HG03457 (cell line): ENCODE measurements at regions not wholly inside any gene's neighbourhood (a gene's known extent, or its start where the extent isn't known, plus 50 kb on each side); places are given as distances from the start of the nearest gene placed in this dataset.
"Not testable (repeated sequence)": the region's sequence is repeated elsewhere in the genome, so short reads cannot be mapped to it uniquely, and the experiment has no call there.

Source experiments
- ATAC-seq: cut with Tn5 transposase; IDR thresholded peaks from one replicate; pipeline ENCODE4 v1.9.1; 2021; ENCODE audit warnings: moderate number of reproducible peaks; ENCODE audit not compliant: unreplicated experiment

GRCh38 chr2:16415861-16416260 is 249.8 kb downstream of the CYRIA start:
- ATAC-seq, result not testable (repeated sequence)

- no peak for ATAC-seq
Observed at GRCh38 chr2:16413947-16414346, 251.7 kb downstream of the CYRIA start.

GRCh38 chr2:16413285-16413684 is 252.3 kb downstream of the CYRIA start:
- no peak for ATAC-seq

- no peak for ATAC-seq
Observed at GRCh38 chr2:16412321-16413030, 253.2 kb downstream of the CYRIA start.

DNA sequence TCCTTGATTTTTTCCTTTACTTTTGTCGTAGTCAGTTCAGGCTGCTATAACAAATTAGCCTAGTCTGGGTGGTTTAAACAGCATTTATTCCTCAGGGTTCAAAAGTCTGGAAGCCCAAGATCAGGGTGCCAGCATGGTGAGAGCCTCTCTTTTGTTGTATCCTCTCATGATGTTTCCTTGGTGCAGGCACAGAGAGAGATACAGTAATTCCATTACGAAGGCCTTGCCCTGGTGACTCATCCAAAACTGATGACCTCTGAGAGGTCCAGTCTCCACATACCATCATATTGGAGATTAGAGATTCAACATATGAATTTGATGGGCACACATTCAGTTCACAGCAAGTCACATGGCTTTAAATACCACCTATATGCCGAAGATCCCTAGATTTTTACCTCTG is 253.8 kb downstream of the CYRIA start:
- no peak for ATAC-seq

DNA sequence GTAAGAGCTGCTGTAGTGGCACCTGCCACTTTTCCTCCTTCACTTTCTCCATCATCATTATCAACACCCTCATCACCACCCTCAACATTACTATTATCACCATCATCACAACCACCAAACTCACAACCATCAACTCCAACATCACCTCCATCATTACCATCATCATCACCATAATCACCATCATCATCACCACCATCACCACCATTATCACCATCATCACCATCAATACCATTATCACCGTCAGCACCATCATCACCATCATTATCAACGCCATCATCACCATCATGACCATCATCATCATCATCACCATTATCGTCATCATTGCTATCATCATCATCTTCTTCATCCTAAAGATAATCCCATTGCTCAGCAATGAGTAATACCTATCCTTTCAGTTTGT is 255.8 kb downstream of the CYRIA start:
- ATAC-seq, result no peak

DNA sequence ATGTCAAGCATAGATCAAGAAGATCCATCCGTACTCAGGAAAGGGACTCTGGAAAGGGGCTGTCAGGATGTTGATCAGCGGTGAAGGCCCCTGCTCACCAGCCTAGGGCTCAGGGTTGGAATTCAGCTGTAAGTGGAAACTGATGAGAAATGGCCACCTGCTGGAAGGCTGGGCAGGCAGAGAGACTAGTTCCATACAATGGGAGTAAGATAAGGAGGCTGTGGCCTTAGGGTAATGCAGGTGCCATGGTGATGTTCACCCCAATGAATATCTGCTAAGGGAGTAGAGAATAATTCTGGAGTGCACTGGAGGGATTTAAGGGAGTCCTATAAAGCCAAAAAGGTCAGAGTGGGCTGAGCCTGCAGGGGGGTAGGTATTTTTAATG is 256.6 kb downstream of the CYRIA start:
- ATAC-seq, result no peak

DNA sequence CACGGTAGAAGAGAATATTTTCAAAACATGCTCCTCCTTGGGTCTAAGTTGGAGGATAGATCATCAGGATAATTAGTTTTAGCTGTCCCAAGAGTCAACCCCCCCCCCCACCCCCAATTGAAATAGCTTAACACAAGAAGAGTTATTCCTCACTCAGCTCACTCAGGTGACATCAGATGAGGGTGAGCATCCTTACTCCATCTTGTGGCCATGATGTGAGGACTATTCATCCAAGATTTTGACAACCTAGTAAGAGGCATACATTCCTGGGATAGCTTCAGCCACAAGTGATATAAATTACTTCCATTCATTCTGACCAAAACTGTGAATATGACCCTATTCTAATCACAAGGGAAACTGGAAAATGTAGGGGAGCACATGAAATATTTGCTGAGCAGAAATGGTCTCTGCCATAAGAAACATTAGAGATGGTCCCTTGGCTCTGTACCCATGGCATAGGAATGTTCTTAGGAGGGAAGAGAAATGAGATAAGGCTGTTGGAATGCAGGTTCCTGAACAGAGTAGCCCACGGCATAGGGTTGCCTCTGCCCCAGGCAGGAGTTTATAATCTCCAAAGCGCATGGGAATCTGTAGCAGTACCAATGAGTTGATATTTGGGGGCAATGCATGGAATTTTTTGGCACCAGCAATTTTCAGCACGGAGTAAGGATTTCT is 257.2 kb downstream of the CYRIA start:
- ATAC-seq, result no peak

DNA sequence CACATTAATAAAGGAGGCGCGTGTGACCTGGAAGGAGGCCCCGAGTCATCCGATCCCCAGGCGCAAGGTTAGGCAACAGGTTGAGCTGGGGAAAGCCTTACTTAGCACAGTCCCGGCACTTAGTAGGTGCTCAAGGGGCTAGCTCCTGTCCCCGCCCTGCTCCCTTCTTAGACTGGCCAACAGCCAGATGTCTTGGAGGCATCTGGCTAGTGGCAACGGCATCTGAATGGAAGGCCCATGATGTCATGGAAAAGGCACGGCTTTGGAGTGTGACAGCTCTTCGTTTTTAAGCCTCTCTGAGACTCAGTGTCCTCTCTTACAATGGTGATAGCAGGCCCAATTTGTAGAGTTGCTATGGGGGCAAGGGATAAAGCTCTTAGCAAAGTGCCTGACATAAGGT is 258.3 kb downstream of the CYRIA start:
- no peak for ATAC-seq

DNA sequence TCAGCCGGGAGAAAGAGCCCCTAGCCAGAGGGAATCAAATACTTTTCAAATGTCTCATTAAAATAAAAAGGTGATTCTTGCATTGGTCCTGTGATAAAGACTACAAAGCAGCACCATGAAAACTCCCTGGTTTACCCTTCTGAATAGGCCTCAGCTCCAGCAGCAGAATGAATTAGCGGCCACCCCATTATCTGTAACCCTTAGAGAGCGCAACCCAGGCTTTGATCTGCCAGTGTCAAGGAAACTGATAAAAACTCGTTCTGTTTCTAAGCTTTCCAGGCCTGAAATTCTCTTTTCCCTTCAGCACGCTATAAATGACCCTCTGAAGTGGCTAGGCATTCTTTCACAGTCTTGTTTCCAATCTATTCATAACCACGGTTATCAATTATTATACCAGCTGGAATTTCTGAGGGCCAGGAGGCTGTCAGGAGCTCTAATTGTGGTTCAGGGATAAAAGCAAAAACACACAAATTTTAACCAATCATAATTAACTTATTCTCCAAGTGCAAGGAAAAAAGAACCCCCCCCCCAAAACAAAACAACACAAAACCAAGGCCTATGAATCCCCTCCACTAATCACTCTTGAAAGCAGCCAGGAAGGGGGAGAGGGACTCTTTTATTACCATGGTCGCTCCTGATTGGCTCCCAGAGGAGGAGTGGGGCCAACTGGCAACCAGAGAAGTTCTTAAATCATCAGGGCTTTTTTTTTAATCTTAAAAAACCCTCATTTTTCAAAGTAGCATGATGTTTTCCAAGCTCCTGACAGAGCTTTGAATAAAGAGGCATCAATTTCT is 258.9 kb downstream of the CYRIA start:
- ATAC-seq, result no peak

GRCh38 chr2:16405551-16405950 is 260.1 kb downstream of the CYRIA start:
- ATAC-seq, result no peak

- ATAC-seq, result no peak
Observed at GRCh38 chr2:16404551-16405300, 260.9 kb downstream of the CYRIA start.

GRCh38 chr2:16404146-16404545 is 261.5 kb downstream of the CYRIA start:
- no peak for ATAC-seq

GRCh38 chr2:16402891-16403290 is 262.7 kb downstream of the CYRIA start:
- no peak for ATAC-seq

DNA sequence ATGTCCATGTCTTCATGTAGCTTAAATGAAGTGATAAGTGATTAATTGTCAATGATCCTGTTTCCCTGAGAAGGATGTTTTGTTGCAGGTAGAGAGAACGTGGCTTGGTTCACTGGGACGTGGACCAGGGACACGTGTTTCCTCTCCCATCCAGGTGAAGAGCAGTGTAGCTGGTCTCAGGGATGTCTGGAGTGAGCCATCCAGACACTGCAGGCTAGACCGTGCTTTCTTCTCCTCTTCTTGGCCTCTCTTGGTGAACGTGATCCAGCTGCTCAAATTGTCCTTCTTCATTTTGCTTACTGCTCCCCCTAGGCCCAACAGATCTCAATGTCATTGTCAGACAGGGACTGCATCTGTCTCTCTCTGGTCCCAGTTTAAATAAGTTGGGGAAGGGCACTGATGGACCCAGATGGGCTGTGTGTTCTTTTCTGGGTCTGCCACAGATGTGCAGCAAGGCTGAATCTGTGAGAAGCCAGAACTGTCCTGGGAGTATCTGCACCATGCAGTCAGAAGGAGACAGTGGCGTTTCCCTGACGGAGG is 263.8 kb downstream of the CYRIA start:
- no peak for ATAC-seq

GRCh38 chr2:16400127-16400623 is 265.5 kb downstream of the CYRIA start:
- no peak for ATAC-seq

- ATAC-seq, result no peak
Observed at GRCh38 chr2:16398486-16399043, 267.1 kb downstream of the CYRIA start.

- no peak for ATAC-seq
Observed at GRCh38 chr2:16397681-16398475, 267.8 kb downstream of the CYRIA start.

DNA sequence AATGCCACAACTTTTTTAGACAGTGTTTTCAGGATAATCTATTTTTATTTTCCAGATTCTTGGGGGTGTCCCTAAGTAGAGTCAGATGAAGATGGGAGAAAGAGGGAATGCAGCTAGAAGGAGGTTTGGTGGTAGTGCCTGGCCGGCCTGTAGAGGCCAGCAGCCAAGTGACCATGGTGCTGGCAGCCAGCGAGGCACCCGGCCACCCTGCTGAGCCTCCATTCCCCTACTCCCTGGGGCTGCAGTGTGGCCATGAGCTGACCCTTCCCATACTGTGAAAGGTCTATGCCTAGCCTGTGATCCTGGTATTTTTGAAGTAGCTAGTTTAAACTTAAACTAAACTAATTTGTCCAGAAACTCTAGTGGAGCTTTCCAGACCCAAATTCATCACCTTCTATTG is 268.6 kb downstream of the CYRIA start:
- no peak for ATAC-seq

GRCh38 chr2:16396171-16396570 is 269.5 kb downstream of the CYRIA start:
- ATAC-seq, result no peak
